Transverse colon (tissue), 4 donors: ENCODE measurements at regions not wholly inside any gene's neighbourhood (a gene's known extent, or its start where the extent isn't known, plus 50 kb on each side); places are given as distances from the start of the nearest gene placed in this dataset.

Experiments used
- DNase-seq: peaks from one replicate; pipeline ENCODE4 v3.0.0-alpha.2; 2019
- H3K27ac ChIP-seq, 4 donors: fragments of 200-600 bp; sonication (generic); 2 replicates each; pipeline ENCODE4 v1.5.1; 2016 to 2018; ENCODE audit warnings: inconsistent platforms in 4 of 4
- H3K27me3 ChIP-seq: fragments of 200-600 bp; sonication (generic); 2 replicates; pipeline ENCODE4 v1.5.1; 2017; ENCODE audit warnings: inconsistent platforms
- H3K36me3 ChIP-seq, 4 donors: fragments of 200-600 bp; sonication (generic); 2 replicates each; pipeline ENCODE4 v1.5.1; 2017 to 2019; ENCODE audit warnings: inconsistent platforms in 4 of 4
- H3K4me1 ChIP-seq, 4 donors: fragments of 200-600 bp; sonication (generic); 2 replicates each; pipeline ENCODE4 v1.5.1; 2017 to 2020; ENCODE audit warnings: inconsistent platforms in 4 of 4
- H3K4me3 ChIP-seq, 4 donors: fragments of 200-600 bp; sonication (generic); 1 replicate in 1 of 4; 2 replicates in 3 of 4; pipeline versions ENCODE4 v1.5.1 to v1.6.1; 2017 to 2019; ENCODE audit warnings: inconsistent platforms in 4 of 4
- H3K9me3 ChIP-seq, 2 donors: fragments of 200-600 bp; sonication (generic); 2 replicates each; pipeline ENCODE4 v1.5.1; 2017 to 2019; ENCODE audit warnings: inconsistent platforms in 2 of 2
- CTCF ChIP-seq, 5 experiments: fragments of 200-600 bp in 3 of 5; fragments of 450-650 bp in 2 of 5; sonication (generic) in 3 of 5; IDR thresholded peaks; 1 replicate in 2 of 5; 2 replicates in 3 of 5; pipeline ENCODE4 v1.5.1; 2016 to 2017; ENCODE audit warnings: antibody characterized with exemption in 5 of 5, inconsistent platforms in 3 of 5, mild to moderate bottlenecking in 2 of 5, moderate library complexity in 1 of 5
- EP300 ChIP-seq: sonication (generic); formaldehyde crosslinking; IDR thresholded peaks from one replicate; pipeline ENCODE4 v1.6.1; 2017; ENCODE audit warnings: antibody characterized with exemption, low read depth
- POLR2A ChIP-seq: fragments of 450-650 bp; IDR thresholded peaks from one replicate; pipeline ENCODE4 v1.6.1; 2016; ENCODE audit warnings: antibody characterized with exemption, mild to moderate bottlenecking, moderate library complexity
- POLR2AphosphoS5 ChIP-seq, 3 donors: sonication (generic); formaldehyde crosslinking; IDR thresholded peaks; one replicate each; pipeline ENCODE4 v1.6.1; 2016; ENCODE audit warnings: antibody characterized with exemption in 3 of 3
- WGBS, 2 donors: methylation state at CpG; one replicate each; pipeline ENCODE4 v1.1.5; 2018; ENCODE audit warnings: low coverage in 1 of 2; 5-methylcytosine and 5-hydroxymethylcytosine counted together
- in situ Hi-C, 4 donors: fragments of 200-750 bp; cut with MboI; loops; one replicate each; pipeline versions ENCODE4 v1.15.0 to v1.15.1; 2017; ENCODE audit warnings: low sequenced_read_pairs in 3 of 4, low pct_ligation_motif_present in 1 of 4, low pct_unique_long_range_greater_than_20kb in 1 of 4
- intact Hi-C: fragments of 100-400 bp; cut with DNase I; formaldehyde crosslinking; loops from one replicate; pipeline ENCODE4 v1.15.1; 2023; ENCODE audit warnings: low total_unique reads

- peak overlapping the region in 3 of 4 donors; percentile 1 to 54 (median 53) for H3K27ac ChIP-seq
- H3K9me3 ChIP-seq, result no peaks in the 10 kb centered on the region
- intact Hi-C loops (no loop called here), in situ Hi-C loops (no loop called here)
- DNase-seq, result peak; percentile 77
- H3K4me3 ChIP-seq, result no peak overlapping the region
- 50 to 69% methylated on average over 3 to 7 of the region's 7 CpGs for WGBS, 2 donors
- H3K36me3 ChIP-seq, result no peaks in the 10 kb centered on the region
- peaks cover 0 to 26% (median 12%) of the 10 kb centered on the region in 4 donors for H3K4me1 ChIP-seq
- no peaks in the 10 kb centered on the region for H3K27me3 ChIP-seq
- no peak for TF ChIP-seq POLR2A
- TF ChIP-seq POLR2AphosphoS5 (IDR thresholded peaks at IDR 0.05), result no peak
- no peak for TF ChIP-seq CTCF (IDR thresholded peaks at IDR 0.05)
- TF ChIP-seq EP300, result no peak
Observed at GRCh38 chr20:20780127-20780824, 67.8 kb upstream of the RALGAPA2 start.

GRCh38 chr20:20778676-20779075 lies 66.2 kb upstream of the RALGAPA2 start:
- Histone ChIP-seq H3K36me3 (no peaks in the 10 kb centered on the region), H3K27ac (no peak overlapping the region), H3K4me1 (peaks cover 0 to 26% (median 12%) of the 10 kb centered on the region in 4 donors), H3K4me3 (no peak overlapping the region), H3K27me3 (no peaks in the 10 kb centered on the region), H3K9me3 (no peaks in the 10 kb centered on the region)
- intact Hi-C loops (no loop called here), in situ Hi-C loops (no loop called here)
- TF ChIP-seq EP300 (no peak), CTCF (IDR thresholded peaks at IDR 0.05) (no peak), POLR2A (no peak)
- DNase-seq, result no peak
- 92 to 100% methylated on average over 1 to 2 of the region's 2 CpGs for WGBS, 2 donors

DNA sequence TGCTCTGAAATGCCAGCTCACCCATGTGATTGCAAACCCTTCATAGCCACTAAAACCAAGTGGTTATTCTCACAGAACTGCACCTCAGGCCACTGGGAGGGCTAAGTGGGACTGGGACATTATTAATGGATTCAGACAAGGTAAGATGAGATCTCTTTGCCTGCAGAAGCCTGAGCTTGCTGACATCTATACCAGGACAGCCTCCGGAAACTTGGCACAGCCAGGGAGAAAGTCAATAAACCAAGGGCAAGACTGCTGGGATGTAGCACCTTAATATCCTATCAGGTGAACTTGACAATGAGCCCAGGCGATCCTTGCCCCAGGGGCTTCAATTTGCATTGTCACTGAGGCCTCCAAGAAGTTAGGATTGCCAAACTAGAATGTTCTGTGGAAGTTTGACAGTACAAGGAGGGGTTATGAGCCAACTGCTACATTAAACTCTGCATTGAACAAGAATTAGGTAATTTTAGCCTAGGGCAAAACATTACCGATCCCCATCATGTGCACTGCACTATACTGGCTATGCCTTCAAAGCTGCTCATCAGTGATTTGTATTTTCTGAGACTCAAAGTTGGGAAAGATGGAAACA lies 60.1 kb upstream of the RALGAPA2 start:
- intact Hi-C loops, result no loop called here
- no peaks in the 10 kb centered on the region for H3K27me3 ChIP-seq
- H3K9me3 ChIP-seq, result no peaks in the 10 kb centered on the region
- H3K4me3 ChIP-seq, result no peak overlapping the region
- H3K36me3 ChIP-seq, result no peaks in the 10 kb centered on the region
- 29 to 84% methylated on average over 1 to 3 of the region's 3 CpGs for WGBS, 2 donors
- TF ChIP-seq CTCF (IDR thresholded peaks at IDR 0.05), result no peak
- TF ChIP-seq POLR2AphosphoS5 (IDR thresholded peaks at IDR 0.05), result no peak
- TF ChIP-seq POLR2A, result no peak
- TF ChIP-seq EP300, result no peak
- in situ Hi-C loops, result no loop called here
- H3K27ac ChIP-seq, result no peak overlapping the region
- no peak for DNase-seq
- H3K4me1 ChIP-seq, result no peaks in the 10 kb centered on the region

DNA sequence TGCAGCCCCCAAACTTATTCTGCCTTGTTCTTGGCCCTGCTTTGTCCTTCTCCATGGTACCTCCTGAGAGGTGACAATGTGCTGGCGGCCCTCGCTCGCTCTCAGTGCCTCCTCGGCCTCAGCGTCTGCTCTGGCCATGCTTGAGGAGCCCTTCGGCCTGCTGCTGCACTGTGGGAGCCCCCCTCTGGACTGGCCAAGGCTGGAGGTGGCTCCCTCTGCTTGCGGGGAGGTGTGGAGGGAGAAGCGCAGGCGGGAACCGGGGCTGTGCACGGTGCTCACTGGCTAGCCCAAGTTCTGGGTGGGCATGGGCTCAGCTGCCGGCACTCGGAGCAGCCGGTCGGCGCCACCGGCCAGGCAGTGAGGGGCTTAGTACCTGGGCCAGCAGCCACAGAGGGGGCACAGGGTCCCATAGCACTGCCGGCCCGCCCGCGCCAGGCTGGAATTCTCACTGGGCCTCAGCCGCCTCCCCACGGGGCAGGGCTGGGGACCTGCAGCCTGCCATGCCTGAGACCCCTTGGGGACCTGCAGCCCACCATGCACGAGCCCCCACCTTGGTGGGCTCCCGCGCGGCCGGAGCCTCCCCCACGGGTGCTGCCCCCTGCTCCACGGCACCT lies 55.9 kb upstream of the RALGAPA2 start:
- Histone ChIP-seq H3K27me3 (no peaks in the 10 kb centered on the region), H3K27ac (no peak overlapping the region), H3K36me3 (no peaks in the 10 kb centered on the region), H3K4me1 (peaks cover 0 to 7% (median 2%) of the 10 kb centered on the region in 4 donors), H3K4me3 (no peak overlapping the region), H3K9me3 (no peaks in the 10 kb centered on the region)
- DNase-seq, result no peak
- intact Hi-C loops, result no loop called here
- 89% methylated on average over 24 of the region's 30 CpGs; no CpG with 5 or more reads in 1 of the 2 donors for WGBS, 2 donors
- no peak for TF ChIP-seq CTCF (IDR thresholded peaks at IDR 0.05)
- no peak for TF ChIP-seq POLR2AphosphoS5 (IDR thresholded peaks at IDR 0.05)
- TF ChIP-seq EP300, result no peak
- TF ChIP-seq POLR2A, result no peak
- in situ Hi-C loops, result no loop called here
